ENCODE measurements at regions not wholly inside any gene's neighbourhood (a gene's known extent, or its start where the extent isn't known, plus 50 kb on each side); places are given as distances from the start of the nearest gene placed in this dataset.

DNA sequence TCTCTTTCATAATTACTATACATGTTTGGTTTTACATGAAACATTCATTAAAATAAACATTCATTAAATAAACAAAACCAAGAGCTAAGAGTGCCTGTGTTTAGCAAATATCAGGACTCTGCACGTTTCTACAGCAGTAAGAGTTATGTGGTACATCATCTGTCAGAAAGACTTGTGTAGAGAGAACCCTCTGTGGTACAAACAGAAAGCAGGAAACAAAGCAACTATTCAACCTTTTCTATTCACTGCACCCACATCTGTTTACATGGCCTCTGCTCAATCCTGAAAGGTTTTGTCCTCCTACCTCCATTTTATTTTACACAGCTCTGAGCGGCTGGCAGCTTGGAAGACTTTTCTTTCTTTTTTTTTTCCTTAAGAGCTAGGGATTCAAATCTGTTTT lies 90.7 kb upstream of the PCDH18 start:
- no peak for DNase-seq

DNA sequence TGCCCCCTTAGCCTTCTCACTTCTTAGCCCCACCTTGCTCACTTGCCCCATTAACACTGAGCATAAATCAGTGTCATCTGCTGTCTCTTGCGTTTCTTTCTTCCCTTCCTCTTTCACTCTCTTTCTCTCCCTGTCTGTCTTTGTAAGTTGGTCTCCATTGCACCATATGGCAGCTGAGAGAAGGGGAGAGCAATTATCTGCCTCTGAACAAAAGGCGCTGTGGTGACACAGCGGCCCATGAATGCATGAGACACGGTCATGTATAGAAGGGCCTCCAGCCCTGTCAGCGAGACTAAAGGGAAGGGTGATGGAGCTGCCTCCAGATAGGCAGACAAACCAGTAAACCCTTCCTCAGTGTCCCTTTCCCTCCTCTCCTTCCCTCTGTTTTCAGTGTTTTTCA lies 88.8 kb upstream of the PCDH18 start:
- DNase-seq, result no peak

DNA sequence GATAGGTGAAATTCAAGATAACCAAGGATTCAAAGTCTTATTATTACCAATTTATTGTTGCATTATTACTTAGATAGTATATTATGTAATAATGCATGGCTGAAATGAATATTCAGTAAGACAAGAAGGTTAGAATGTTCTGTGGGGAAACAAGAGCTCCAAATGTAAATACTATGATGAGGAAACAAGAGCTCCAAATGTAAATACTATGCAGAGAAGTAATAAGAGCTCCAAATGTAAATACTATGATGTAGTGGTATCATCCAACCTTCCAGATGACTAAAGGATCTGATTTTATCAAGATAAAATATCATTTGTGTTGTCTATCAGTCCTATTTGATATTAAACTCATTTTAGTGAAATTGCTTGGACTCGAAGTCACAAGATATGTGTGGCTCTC lies 82.2 kb upstream of the PCDH18 start:
- no peak for DNase-seq

DNA sequence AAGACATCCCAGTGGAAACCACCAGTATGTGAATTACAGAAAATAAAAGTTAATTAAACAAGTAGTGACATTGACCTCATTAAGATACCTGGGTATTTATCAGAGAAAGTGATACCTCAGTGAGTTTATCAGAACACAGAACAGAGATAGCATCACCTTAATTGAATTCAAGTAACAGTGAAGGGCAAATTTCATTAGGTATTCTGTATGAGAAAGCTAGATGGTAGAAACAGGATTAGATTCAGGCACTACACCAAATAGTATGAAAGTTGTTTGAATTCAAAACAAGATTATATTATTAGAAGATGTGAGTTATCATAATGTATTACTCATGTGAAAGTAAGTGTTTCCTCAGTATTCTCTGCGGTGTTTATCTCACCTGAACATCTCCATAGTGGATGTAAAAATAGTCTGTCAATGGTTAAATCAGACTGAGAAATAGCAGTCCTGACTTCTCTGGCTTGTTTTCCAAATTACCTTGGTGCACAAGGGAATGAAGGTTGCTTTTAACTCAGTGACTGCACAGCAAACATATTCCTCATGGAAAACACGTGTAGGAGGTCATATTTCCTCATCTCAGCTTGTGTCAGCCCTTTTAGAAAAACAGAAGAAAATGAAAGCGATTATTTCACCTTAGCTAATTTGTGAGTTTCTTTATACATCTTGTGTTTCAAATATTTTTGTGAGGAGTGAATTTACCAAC lies 79.9 kb upstream of the PCDH18 start:
- no peak for DNase-seq

DNA sequence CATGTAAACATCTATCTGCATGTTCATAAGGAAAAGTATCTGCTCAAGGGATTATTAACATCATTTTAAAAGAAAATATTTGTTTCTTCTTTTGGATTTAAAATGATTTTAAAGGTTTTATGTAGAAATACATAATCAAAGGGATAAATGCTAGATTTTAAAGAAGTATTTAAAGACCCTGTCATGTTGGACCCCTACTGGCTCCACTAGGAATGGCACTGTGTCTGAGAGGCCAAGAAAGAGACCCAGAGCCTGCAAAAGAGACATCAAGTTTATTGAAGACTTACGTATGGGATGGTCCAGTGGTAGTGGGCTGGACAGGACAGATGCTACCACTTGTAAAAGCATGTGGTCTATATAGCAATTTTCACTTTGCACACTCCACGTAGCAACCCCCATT lies 78.7 kb upstream of the PCDH18 start:
- no peak for DNase-seq

DNA sequence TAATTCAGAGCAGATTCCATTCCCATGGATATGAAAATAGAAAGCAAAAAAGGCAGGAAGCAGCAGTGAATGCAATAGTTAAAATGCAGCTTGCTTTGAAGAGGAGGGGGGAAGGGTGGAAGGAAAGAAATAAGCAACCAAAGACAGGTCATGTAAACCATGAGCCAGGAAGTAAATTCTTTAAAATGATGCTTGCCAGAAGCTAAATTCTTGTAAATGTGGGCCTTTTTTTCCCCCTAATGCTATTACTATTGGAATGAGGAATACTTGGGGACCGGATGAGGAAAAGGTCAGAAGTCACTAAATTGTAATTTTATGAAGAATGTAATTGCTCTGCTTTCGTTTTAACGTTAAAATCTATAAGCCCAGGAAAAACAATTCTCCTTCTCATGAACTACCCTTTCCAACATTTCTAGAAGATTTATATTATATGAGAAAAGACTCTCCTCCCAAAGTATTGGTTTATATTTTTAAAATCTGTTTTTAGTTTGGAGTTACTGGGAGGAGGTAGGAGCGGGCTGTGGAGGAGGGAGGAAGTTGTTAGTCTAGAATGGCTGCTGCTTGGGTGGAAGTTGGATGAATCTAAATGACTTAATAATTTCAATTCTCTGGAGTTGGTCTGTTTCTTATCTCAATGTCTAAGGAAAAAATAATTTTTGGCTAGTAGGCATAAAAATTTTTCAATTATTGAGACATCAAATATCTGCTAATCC lies 77.6 kb upstream of the PCDH18 start:
- no peak for DNase-seq

DNA sequence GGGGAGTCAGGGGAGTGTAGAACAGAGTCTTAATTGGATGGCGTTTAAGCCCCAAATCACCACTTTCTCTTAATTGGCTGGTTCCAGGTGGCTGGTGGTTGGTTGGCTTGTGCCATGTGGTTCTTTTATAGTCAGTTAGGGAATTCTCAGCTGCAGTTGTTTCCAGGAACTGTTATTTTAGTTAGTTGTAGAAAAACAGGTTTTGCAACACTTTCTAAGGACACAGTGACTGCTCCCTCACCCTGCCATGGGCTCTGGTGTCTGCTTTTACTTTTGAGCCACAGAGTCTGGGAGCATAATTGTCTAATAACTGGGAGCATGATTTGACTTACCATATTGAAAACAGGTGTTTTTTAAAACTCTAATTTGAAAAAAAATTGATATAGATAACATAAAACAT lies 75.8 kb upstream of the PCDH18 start:
- no peak for DNase-seq

DNA sequence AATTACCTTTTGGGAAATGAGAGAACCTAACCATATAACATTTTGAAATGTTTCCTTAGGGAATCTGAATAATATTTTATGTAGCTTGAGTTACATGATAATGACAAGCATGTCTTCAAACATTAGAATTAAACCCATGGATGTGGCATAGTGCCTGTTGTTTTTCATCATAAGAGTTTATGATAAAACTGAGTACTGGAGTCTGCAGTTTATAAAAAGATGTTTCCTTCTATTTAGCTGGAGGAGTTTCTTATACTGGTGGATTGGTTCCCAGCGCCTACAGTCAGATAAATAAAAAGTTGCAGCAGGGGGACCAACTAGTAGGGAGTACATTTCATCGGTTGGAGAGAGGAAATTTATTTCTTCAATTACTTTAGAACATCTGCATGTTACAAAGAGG lies 70.1 kb upstream of the PCDH18 start:
- no peak for DNase-seq

DNA sequence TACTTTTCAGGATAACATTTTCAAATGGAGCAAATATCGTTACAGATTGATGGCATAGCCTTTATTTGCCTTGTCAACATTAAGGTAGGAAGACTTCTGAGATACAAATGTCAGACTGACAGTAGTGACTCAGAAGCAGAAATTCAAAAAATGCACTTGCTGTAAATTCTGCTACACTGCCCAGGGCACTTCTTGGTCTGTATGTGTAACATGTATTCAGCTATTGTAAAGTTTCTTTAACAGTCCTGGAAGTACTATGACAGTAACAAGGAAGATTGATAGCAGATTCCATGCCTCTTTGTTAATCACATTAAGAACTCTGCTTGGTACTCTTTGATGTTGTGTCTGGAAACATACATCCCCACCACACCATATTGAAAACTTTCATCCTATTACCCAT lies 69.6 kb upstream of the PCDH18 start:
- no peak for DNase-seq

DNA sequence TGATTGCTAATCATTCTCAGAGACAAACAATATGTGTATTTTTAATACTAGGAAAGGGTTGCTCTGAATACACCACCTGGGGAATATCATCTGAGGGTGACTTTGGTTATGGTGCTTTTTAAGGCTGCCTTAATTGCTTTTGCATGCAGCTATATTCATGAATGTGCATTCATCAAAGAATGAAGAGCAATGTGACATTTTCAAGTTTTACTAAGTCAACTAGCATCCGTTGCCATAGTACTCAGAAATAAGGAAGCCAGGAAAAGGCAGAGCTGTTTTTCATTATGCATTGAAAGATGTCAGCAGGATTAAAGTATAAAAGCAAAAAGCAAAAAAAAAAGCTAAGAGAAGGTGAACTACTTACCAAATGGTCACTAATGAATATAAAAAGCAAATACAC lies 67.4 kb upstream of the PCDH18 start:
- no peak for DNase-seq

DNA sequence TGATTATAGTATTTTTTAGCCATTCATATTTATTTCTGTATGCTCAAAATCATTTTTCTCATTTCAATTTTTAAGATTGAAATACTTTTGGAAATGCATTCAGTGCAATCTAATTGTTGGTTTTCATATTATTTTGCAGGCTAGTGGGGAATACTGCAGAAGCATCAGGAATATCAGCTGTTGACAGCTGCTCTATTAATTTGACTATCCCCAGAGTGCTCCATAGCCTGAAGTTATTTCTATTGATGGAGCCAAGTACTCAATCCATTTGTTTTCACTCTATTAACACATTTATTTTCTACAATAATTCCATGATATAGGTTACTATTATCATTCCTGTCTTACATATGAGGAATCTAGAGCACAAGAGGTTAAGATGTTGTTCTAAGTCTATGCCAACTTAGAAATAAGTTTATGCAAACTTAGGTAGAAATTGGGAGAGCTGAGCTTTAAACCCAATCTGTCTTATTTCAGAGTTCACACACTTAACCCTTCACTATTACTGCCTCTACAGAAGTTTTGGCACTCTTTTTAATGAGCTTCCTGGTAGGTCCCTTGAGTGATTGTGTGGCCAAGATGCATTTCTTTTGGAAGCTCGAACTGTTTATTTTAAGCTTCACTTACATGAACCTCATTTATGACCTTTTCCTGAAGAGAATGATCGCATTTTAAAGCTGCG lies 65.6 kb upstream of the PCDH18 start:
- no peak for DNase-seq

DNA sequence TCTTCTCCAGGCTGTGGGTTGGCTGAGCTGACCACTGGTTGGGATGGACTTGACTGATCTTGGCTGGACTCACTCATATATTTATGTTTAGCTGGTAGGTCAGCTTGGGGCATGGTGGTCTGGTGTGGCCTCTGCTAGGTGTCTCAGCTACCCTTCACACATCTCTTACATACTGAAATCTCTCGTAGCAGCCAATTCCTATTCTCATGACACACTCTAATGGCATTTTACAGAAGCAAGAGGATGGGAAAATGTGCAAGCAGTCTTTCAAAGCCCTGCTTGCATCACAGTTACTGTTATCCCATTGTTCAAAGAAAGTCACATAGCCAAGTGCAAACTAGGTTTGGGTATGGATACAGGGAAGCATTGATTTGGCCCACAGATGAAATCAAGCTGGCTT lies 55.5 kb upstream of the PCDH18 start:
- no peak for DNase-seq

DNA sequence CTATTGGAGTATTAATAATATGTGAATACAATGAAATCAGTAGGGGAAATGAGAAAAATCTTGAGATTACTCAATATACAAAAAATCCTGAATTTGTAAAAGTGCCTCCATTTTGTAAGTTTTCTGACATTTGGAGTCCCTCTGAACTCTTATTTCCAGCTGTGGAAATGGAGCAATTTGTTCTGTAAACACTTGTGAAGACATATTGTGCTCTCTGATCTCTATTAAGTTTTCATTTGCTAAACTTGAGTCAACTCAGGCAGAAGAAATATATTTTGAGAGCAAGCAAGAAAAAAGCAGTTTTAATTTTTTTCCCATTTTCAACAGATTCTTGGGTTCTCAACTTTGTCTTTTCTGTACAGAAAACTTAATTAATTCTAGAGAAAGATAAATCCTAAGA lies 51.4 kb upstream of the PCDH18 start:
- no peak for DNase-seq

All from dermis blood vessel endothelial cell (primary cell).